GM12891 (cell line): ENCODE measurements at regions not wholly inside any gene's neighbourhood (a gene's known extent, or its start where the extent isn't known, plus 50 kb on each side); places are given as distances from the start of the nearest gene placed in this dataset.

ENCODE experiments used
- PAX5 ChIP-seq: IDR thresholded peaks from 2 replicates; pipeline ENCODE4 v1.6.1; 2011; ENCODE audit warnings: low read length, moderate library complexity, mild to moderate bottlenecking; ENCODE audit not compliant: insufficient read depth, severe bottlenecking
- POLR2A ChIP-seq: IDR thresholded peaks from 2 replicates; pipeline ENCODE4 v1.6.1; 2011; ENCODE audit warnings: low read depth, low read length, control low read depth
- POLR2AphosphoS5 ChIP-seq: IDR thresholded peaks from 2 replicates; pipeline ENCODE4 v1.6.1; 2011; ENCODE audit warnings: low read depth, low read length, control low read depth
- SPI1 ChIP-seq: IDR thresholded peaks from 2 replicates; pipeline ENCODE4 v1.6.1; 2011; ENCODE audit warnings: low read depth, low read length, control low read depth
- TAF1 ChIP-seq: IDR thresholded peaks from 2 replicates; pipeline ENCODE4 v1.6.1; 2011; ENCODE audit warnings: low read depth, low read length, control low read depth

DNA sequence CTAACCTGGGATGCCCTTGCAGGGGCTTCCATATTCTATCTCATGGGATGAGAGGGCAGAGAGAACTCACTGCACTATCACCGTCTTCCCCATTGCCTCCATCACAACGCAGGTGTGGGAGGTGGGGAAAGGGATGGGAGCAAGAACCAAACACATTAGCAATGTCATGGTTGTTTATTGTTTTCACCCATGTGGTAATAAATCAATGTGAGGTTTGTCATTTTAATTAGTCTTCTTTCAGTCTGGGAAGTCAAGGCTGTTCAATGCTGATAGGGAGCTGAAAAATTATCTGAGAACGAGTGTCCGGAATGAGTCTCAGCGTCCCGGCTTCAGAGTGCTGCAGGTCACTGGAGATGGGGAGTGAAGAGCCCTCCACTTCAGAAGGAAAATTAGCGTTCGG, 268.5 kb downstream of the DUSP10 start:
- TF ChIP-seq TAF1 (no peak), SPI1 (no peak), POLR2A (no peak), POLR2AphosphoS5 (no peak), PAX5 (no peak)
